HepG2 (cell line): ENCODE measurements at regions not wholly inside any gene's neighbourhood (a gene's known extent, or its start where the extent isn't known, plus 50 kb on each side); places are given as distances from the start of the nearest gene placed in this dataset.
"Not testable (repeated sequence)": the region's sequence is repeated elsewhere in the genome, so short reads cannot be mapped to it uniquely, and the experiment has no call there.

Experiments
- CREB1 ChIP-seq, 2 experiments: fragments of 450-650 bp in 1 of 2; IDR thresholded peaks; 2 replicates each; pipeline ENCODE4 v1.6.1; 2016 to 2017; ENCODE audit warnings: control low read depth in 1 of 2, mild to moderate bottlenecking in 1 of 2, missing compliant biosample characterization in 1 of 2, missing genetic modification characterization in 1 of 2
- EED ChIP-seq: sonication (generic); formaldehyde crosslinking; IDR thresholded peaks from 2 replicates; pipeline ENCODE4 v1.5.0; 2020; ENCODE audit warnings: mild to moderate bottlenecking, missing genetic modification reagents
- MAF1 ChIP-seq: sonication (generic); formaldehyde crosslinking; IDR thresholded peaks from 2 replicates; pipeline ENCODE4 v1.5.0; 2020; ENCODE audit warnings: missing genetic modification reagents, borderline replicate concordance
- NFATC3 ChIP-seq: sonication (generic); formaldehyde crosslinking; IDR thresholded peaks from 2 replicates; pipeline ENCODE4 v1.5.1; 2020; ENCODE audit warnings: mild to moderate bottlenecking, missing genetic modification reagents
- ZBTB8A ChIP-seq: sonication (generic); formaldehyde crosslinking; IDR thresholded peaks from 2 replicates; pipeline ENCODE4 v1.4.0; 2020; ENCODE audit warnings: mild to moderate bottlenecking, low read depth, missing genetic modification reagents, borderline replicate concordance
- TF ChIP-seq, protein P1 (sequence below): sonication (generic); formaldehyde crosslinking; IDR thresholded peaks from 2 replicates; pipeline ENCODE4 v1.8.1; 2023; ENCODE audit warnings: mild to moderate bottlenecking, missing genetic modification reagents
- TF ChIP-seq, protein P2 (sequence below): sonication (generic); formaldehyde crosslinking; IDR thresholded peaks from 2 replicates; pipeline ENCODE4 v1.5.0; 2020; ENCODE audit warnings: mild to moderate bottlenecking, missing genetic modification reagents, moderate library complexity
- TF ChIP-seq, protein P3 (sequence below), 2 experiments: IDR thresholded peaks; 2 replicates each; pipeline ENCODE4 v1.6.1; 2011 to 2012; ENCODE audit warnings: low read length in 2 of 2, borderline replicate concordance in 1 of 2, low read depth in 1 of 2, mild to moderate bottlenecking in 1 of 2, moderate library complexity in 1 of 2

DNA sequence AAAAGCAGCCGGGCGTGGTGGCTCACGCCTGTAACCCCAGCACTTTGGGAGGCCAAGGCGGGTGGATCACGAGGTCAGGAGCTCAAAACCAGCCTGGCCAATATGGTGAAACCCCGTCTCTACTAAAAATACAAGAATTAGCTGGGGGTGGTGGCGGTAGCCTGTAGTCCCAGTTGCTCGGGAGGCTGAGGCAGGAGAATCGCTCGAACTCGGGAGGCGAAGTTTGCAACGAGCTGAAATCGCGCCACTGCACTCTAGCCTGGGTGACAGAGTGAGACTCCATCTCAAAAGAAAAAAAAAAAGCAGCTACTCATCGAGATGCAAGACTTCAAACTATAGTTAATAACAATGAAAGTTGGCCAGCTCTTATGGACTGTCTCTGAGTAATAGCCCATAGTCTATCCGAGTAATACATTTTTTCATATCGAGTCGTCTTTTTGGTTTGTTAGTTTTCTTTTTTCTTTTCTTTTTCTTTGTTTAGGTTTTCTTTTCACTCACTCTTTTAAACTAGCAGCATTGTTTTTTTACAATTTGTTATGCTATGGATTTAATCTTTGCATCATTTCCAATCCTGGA lies 58.4 kb upstream of the PRR5 start:
- TF ChIP-seq, protein P1, sequence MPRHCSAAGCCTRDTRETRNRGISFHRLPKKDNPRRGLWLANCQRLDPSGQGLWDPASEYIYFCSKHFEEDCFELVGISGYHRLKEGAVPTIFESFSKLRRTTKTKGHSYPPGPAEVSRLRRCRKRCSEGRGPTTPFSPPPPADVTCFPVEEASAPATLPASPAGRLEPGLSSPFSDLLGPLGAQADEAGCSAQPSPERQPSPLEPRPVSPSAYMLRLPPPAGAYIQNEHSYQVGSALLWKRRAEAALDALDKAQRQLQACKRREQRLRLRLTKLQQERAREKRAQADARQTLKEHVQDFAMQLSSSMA (CRISPR knock-in tag): not testable (repeated sequence)
- TF ChIP-seq ZBTB8A (CRISPR knock-in tag); MAF1; NFATC3 (CRISPR knock-in tag); EED; CREB1 (IDR thresholded peaks at IDR 0.05); CREB1 (CRISPR knock-in tag; IDR thresholded peaks at IDR 0.05): not testable (repeated sequence)
- TF ChIP-seq, protein P2, sequence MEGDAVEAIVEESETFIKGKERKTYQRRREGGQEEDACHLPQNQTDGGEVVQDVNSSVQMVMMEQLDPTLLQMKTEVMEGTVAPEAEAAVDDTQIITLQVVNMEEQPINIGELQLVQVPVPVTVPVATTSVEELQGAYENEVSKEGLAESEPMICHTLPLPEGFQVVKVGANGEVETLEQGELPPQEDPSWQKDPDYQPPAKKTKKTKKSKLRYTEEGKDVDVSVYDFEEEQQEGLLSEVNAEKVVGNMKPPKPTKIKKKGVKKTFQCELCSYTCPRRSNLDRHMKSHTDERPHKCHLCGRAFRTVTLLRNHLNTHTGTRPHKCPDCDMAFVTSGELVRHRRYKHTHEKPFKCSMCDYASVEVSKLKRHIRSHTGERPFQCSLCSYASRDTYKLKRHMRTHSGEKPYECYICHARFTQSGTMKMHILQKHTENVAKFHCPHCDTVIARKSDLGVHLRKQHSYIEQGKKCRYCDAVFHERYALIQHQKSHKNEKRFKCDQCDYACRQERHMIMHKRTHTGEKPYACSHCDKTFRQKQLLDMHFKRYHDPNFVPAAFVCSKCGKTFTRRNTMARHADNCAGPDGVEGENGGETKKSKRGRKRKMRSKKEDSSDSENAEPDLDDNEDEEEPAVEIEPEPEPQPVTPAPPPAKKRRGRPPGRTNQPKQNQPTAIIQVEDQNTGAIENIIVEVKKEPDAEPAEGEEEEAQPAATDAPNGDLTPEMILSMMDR (CRISPR knock-in tag): not testable (repeated sequence)
- TF ChIP-seq, protein P3, sequence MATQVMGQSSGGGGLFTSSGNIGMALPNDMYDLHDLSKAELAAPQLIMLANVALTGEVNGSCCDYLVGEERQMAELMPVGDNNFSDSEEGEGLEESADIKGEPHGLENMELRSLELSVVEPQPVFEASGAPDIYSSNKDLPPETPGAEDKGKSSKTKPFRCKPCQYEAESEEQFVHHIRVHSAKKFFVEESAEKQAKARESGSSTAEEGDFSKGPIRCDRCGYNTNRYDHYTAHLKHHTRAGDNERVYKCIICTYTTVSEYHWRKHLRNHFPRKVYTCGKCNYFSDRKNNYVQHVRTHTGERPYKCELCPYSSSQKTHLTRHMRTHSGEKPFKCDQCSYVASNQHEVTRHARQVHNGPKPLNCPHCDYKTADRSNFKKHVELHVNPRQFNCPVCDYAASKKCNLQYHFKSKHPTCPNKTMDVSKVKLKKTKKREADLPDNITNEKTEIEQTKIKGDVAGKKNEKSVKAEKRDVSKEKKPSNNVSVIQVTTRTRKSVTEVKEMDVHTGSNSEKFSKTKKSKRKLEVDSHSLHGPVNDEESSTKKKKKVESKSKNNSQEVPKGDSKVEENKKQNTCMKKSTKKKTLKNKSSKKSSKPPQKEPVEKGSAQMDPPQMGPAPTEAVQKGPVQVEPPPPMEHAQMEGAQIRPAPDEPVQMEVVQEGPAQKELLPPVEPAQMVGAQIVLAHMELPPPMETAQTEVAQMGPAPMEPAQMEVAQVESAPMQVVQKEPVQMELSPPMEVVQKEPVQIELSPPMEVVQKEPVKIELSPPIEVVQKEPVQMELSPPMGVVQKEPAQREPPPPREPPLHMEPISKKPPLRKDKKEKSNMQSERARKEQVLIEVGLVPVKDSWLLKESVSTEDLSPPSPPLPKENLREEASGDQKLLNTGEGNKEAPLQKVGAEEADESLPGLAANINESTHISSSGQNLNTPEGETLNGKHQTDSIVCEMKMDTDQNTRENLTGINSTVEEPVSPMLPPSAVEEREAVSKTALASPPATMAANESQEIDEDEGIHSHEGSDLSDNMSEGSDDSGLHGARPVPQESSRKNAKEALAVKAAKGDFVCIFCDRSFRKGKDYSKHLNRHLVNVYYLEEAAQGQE (IDR thresholded peaks at IDR 0.05; ENCODE audit: borderline replicate concordance in 1 of 2, low read depth in 1 of 2, low read length in 2 of 2): not testable (repeated sequence)
